ENCODE measurements at regions not wholly inside any gene's neighbourhood (a gene's known extent, or its start where the extent isn't known, plus 50 kb on each side); places are given as distances from the start of the nearest gene placed in this dataset.

DNA sequence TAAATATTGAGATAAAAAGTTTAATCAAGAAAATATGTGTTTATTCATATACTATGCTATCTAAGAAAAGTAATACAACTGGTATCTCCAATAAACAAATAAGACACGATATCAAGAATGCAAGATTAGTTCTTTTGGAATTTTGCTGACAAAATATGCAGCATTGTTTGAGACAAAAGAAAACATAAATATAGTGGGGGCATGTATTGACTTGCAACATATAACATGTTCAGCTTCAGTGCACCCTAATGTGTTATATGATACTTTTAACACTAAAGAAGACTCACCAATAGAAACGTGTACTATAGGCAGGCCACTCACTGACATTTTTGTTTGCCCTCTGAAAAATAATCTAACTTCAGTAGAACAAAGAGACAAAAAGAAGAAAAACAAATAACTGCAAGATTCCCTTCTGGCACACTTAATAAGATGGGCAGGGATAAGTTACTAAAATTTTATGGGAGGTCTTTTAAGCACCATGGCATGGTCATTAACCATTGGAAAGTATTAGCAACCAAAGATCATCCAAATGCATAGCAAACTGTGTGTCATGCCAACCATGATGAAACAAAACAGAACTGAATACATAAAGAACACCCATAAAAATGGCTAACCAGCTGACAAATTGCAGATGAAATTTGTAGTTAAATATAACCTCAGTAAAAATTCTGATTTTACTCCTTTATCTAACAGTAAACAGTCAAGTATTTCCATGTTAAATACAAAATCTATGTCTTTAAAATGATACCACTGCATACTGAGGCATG, 447.9 kb upstream of the FAM241A start (continued):
- TF ChIP-seq, protein P1, sequence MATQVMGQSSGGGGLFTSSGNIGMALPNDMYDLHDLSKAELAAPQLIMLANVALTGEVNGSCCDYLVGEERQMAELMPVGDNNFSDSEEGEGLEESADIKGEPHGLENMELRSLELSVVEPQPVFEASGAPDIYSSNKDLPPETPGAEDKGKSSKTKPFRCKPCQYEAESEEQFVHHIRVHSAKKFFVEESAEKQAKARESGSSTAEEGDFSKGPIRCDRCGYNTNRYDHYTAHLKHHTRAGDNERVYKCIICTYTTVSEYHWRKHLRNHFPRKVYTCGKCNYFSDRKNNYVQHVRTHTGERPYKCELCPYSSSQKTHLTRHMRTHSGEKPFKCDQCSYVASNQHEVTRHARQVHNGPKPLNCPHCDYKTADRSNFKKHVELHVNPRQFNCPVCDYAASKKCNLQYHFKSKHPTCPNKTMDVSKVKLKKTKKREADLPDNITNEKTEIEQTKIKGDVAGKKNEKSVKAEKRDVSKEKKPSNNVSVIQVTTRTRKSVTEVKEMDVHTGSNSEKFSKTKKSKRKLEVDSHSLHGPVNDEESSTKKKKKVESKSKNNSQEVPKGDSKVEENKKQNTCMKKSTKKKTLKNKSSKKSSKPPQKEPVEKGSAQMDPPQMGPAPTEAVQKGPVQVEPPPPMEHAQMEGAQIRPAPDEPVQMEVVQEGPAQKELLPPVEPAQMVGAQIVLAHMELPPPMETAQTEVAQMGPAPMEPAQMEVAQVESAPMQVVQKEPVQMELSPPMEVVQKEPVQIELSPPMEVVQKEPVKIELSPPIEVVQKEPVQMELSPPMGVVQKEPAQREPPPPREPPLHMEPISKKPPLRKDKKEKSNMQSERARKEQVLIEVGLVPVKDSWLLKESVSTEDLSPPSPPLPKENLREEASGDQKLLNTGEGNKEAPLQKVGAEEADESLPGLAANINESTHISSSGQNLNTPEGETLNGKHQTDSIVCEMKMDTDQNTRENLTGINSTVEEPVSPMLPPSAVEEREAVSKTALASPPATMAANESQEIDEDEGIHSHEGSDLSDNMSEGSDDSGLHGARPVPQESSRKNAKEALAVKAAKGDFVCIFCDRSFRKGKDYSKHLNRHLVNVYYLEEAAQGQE (IDR thresholded peaks at IDR 0.05; ENCODE audit: borderline replicate concordance), result no peak
- TF ChIP-seq, protein P1 (CRISPR knock-in tag; IDR thresholded peaks at IDR 0.05; ENCODE audit: low read depth), result no peak
- no peak for TF ChIP-seq HNRNPL (IDR thresholded peaks at IDR 0.05; ENCODE audit: low read depth, low read length)
